Heart right ventricle (tissue), 16 donors: ENCODE measurements at regions not wholly inside any gene's neighbourhood (a gene's known extent, or its start where the extent isn't known, plus 50 kb on each side); places are given as distances from the start of the nearest gene placed in this dataset.

Experiments used
- ATAC-seq, 8 donors: fragments of 200-7000 bp; cut with Tn5 transposase; one replicate each; pipeline ENCODE4 v1.9.1; 2020; ENCODE audit warnings: mild to moderate bottlenecking in 8 of 8, moderate library complexity in 8 of 8, moderate number of reproducible peaks in 1 of 8
- DNase-seq, 2 donors: peaks; one replicate each; pipeline ENCODE4 v3.0.0-alpha.2; 2020
- H3K27ac ChIP-seq, 10 donors: fragments of 200-600 bp; sonication (generic) in 2 of 10; one replicate each; pipeline versions ENCODE4 v1.5.0 to v1.8.0; 2020 to 2022; ENCODE audit warnings: mild to moderate bottlenecking in 3 of 10
- H3K27me3 ChIP-seq, 7 donors: fragments of 200-600 bp; one replicate each; pipeline ENCODE4 v1.8.0; 2021 to 2022; ENCODE audit warnings: mild to moderate bottlenecking in 2 of 7
- H3K36me3 ChIP-seq, 9 donors: fragments of 200-600 bp; sonication (generic) in 1 of 9; one replicate each; pipeline versions ENCODE4 v1.5.0 to v1.8.0; 2020 to 2022; ENCODE audit warnings: mild to moderate bottlenecking in 2 of 9
- H3K4me1 ChIP-seq, 9 donors: fragments of 200-600 bp; sonication (generic) in 1 of 9; one replicate each; pipeline versions ENCODE4 v1.5.0 to v1.8.0; 2020 to 2022; ENCODE audit warnings: mild to moderate bottlenecking in 4 of 9
- H3K4me3 ChIP-seq, 10 donors: fragments of 200-600 bp; sonication (generic) in 2 of 10; one replicate each; pipeline versions ENCODE4 v1.5.0 to v1.8.0; 2020 to 2022; ENCODE audit warnings: mild to moderate bottlenecking in 7 of 10, moderate library complexity in 2 of 10
- H3K9me3 ChIP-seq, 11 donors: fragments of 200-600 bp in 10 of 11; sonication (generic) in 2 of 11; one replicate each; pipeline versions ENCODE4 v1.5.0 to v1.8.0; 2013 to 2022; ENCODE audit warnings: mild to moderate bottlenecking in 2 of 11, control low read depth in 1 of 11, moderate library complexity in 1 of 11
- CTCF ChIP-seq, 9 donors: fragments of 200-600 bp; sonication (generic) in 2 of 9; IDR thresholded peaks; one replicate each; pipeline versions ENCODE4 v1.5.0 to v1.8.0; 2021 to 2022; ENCODE audit warnings: antibody characterized with exemption in 9 of 9, mild to moderate bottlenecking in 5 of 9, moderate library complexity in 1 of 9
- WGBS, 2 donors: extraction: QIAGEN DNeasy Blood & Tissue Kit; methylation state at CpG; one replicate each; pipeline ENCODE4 v1.1.7; 2013; ENCODE audit warnings: inconsistent platforms in 1 of 2; 5-methylcytosine and 5-hydroxymethylcytosine counted together
- intact Hi-C, 10 donors: fragments of 100-400 bp; cut with DNase I; formaldehyde crosslinking; loops; one replicate each; pipeline versions ENCODE4 v1.11.1 to v1.14.2; 2022
- donor health status: Arrhythmogenic right ventricular cardiomyopathy.
- donor health status: ischemic (EF 13 %, LVEDD 7.1; RV severe dilation, severe dysfunction).
- donor health status: healthy with polysubstance abuse.
- donor health status: DM: no; HTN: yes; CAD: no.
- donor health status: DM: no; HTN: no; CAD: no.
- donor health status: ischemic (EF 25% LVEDD 6.9; RV normal size, moderate dysfunction).
- donor health status: ischemic (EF 25% LVEDD 5.7; RV mildly dilated, moderate dysfunction).
- donor health status: healthy.
- donor health status: DM: yes; HTN: yes; CAD: no.
- donor health status: Ischemic cardiomyopathy.
- donor health status: ischemic (EF 35%, LVEDD 5.7; RV mildly dilated, moderate dysfunction).
- donor health status: nonischemic (EF 11% LVEDD 7.7; RV severe dilation, severe dysfunction).
- donor health status: DM: yes; HTN: yes; CAD: no.
- donor health status: PGD.
- donor health status: ischemic (EF 29% LVEDD 5.4; RV normal size, mild dysfunction).
- donor health status: nonischemic (EF 23%, LVEDD 6.1; RV moderate dilation, normal function).

GRCh38 chr2:6675791-6676190 is 189.9 kb downstream of the CMPK2 start:
- Histone ChIP-seq H3K4me1 (no peaks in the 10 kb centered on the region), H3K27ac (no peak overlapping the region), H3K4me3 (no peak overlapping the region), H3K27me3 (peaks cover 0 to 8% (median 0%) of the 10 kb centered on the region in 7 donors), H3K9me3 (no peaks in the 10 kb centered on the region), H3K36me3 (no peaks in the 10 kb centered on the region)
- no peak for TF ChIP-seq CTCF (IDR thresholded peaks at IDR 0.05)
- intact Hi-C loops, result no loop called here
- WGBS, 2 donors, result 88 to 93% methylated on average over 5 of the region's 5 CpGs
- ATAC-seq (no peak), DNase-seq (no peak)

GRCh38 chr2:6676241-6676640 is 189.5 kb downstream of the CMPK2 start:
- Histone ChIP-seq H3K36me3 (no peaks in the 10 kb centered on the region), H3K4me1 (no peaks in the 10 kb centered on the region), H3K27me3 (peaks cover 0 to 8% (median 0%) of the 10 kb centered on the region in 7 donors), H3K4me3 (no peak overlapping the region), H3K9me3 (no peaks in the 10 kb centered on the region), H3K27ac (no peak overlapping the region)
- DNase-seq (no peak), ATAC-seq (no peak)
- intact Hi-C loops, result no loop called here
- 82 to 87% methylated on average over 1 of the region's 1 CpG for WGBS, 2 donors
- TF ChIP-seq CTCF (IDR thresholded peaks at IDR 0.05), result no peak

- intact Hi-C loops, result no loop called here
- no peak for TF ChIP-seq CTCF (IDR thresholded peaks at IDR 0.05)
- DNase-seq (no peak), ATAC-seq (no peak)
- Histone ChIP-seq H3K27ac (no peak overlapping the region), H3K27me3 (peaks cover 0 to 2% (median 0%) of the 10 kb centered on the region in 7 donors), H3K9me3 (no peaks in the 10 kb centered on the region), H3K4me3 (no peak overlapping the region), H3K36me3 (no peaks in the 10 kb centered on the region), H3K4me1 (no peaks in the 10 kb centered on the region)
These were observed 188.9 kb downstream of the CMPK2 start for GRCh38 chr2:6676776-6677175.

- no peaks in the 10 kb centered on the region for H3K4me1 ChIP-seq
- WGBS, 2 donors, result 54 to 73% methylated on average over 2 of the region's 2 CpGs
These were observed 186.2 kb downstream of the CMPK2 start for GRCh38 chr2:6679471-6679870.

More at GRCh38 chr2:6679471-6679870, 186.2 kb downstream of the CMPK2 start:
- ATAC-seq (no peak), DNase-seq (no peak)
- peaks cover 0 to 5% (median 0%) of the 10 kb centered on the region in 11 donors for H3K9me3 ChIP-seq
- H3K4me3 ChIP-seq, result no peak overlapping the region
- TF ChIP-seq CTCF (IDR thresholded peaks at IDR 0.05), result no peak
- H3K27ac ChIP-seq, result no peak overlapping the region
- H3K27me3 ChIP-seq, result no peaks in the 10 kb centered on the region
- intact Hi-C loops, result no loop called here
- H3K36me3 ChIP-seq, result no peaks in the 10 kb centered on the region
